ENCODE measurements at regions not wholly inside any gene's neighbourhood (a gene's known extent, or its start where the extent isn't known, plus 50 kb on each side); places are given as distances from the start of the nearest gene placed in this dataset.

- peak overlapping the region; percentile 6 for H3K27ac Mint-ChIP-seq (ENCODE audit: unreplicated experiment)
- no peaks in the 10 kb centered on the region for H3K9me3 Mint-ChIP-seq (ENCODE audit: unreplicated experiment)
- no peak overlapping the region for H3K4me3 Mint-ChIP-seq (ENCODE audit: unreplicated experiment)
- H3K4me1 Mint-ChIP-seq (ENCODE audit: unreplicated experiment) = peaks cover 34% of the 10 kb centered on the region
- no peaks in the 10 kb centered on the region for H3K36me3 Mint-ChIP-seq (ENCODE audit: low read depth, unreplicated experiment)
- no peak for TF ChIP-seq CTCF (IDR thresholded peaks at IDR 0.05; ENCODE audit: unreplicated experiment)
- no peak for DNase-seq (ENCODE audit: low spot score)
- H3K27me3 Mint-ChIP-seq (ENCODE audit: unreplicated experiment) = peaks cover 1% of the 10 kb centered on the region
Observed at GRCh38 chr1:119565131-119565772, 58.2 kb downstream of the HSD3B1 start.

GRCh38 chr1:119569095-119569494, 62.1 kb downstream of the HSD3B1 start:
- Mint-ChIP-seq H3K36me3 (ENCODE audit: low read depth, unreplicated experiment) (no peaks in the 10 kb centered on the region), H3K4me1 (ENCODE audit: unreplicated experiment) (peaks cover 38% of the 10 kb centered on the region), H3K4me3 (ENCODE audit: unreplicated experiment) (no peak overlapping the region), H3K9me3 (ENCODE audit: unreplicated experiment) (no peaks in the 10 kb centered on the region), H3K27me3 (ENCODE audit: unreplicated experiment) (peaks cover 3% of the 10 kb centered on the region), H3K27ac (ENCODE audit: unreplicated experiment) (no peak overlapping the region)
- DNase-seq (ENCODE audit: low spot score) = no peak
- TF ChIP-seq CTCF (IDR thresholded peaks at IDR 0.05; ENCODE audit: unreplicated experiment) = no peak

Measured in endothelial cell (in vitro differentiated cells).